ENCODE measurements at regions not wholly inside any gene's neighbourhood (a gene's known extent, or its start where the extent isn't known, plus 50 kb on each side); places are given as distances from the start of the nearest gene placed in this dataset.

DNA sequence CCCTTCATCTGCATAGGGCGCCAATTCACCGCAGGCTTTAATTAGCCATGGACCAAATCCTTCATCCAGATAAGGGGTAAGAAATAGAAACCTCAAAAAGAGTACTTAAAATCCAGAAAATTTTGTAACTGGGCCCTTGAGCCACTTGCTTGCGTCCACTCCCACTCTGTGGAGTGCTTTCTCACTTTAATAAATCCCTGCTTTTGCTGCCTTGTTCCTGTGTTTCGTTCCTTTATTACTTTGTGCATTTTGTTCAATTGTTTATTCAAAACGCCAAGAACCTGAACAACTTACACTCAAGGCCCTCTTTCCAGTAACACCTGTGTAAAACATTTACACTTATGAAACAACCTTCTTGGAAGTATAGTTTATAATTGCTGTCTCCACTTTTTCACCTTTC is 66.5 kb downstream of the HMHB1 start:
- Mint-ChIP-seq H3K27me3 (ENCODE audit: unreplicated experiment) (no peaks in the 10 kb centered on the region), H3K27ac (ENCODE audit: unreplicated experiment) (no peak overlapping the region), H3K9me3 (ENCODE audit: unreplicated experiment) (no peaks in the 10 kb centered on the region), H3K36me3 (ENCODE audit: unreplicated experiment) (no peaks in the 10 kb centered on the region), H3K4me1 (ENCODE audit: low read depth, unreplicated experiment) (no peaks in the 10 kb centered on the region), H3K4me3 (ENCODE audit: unreplicated experiment) (no peak overlapping the region)
- no peak for DNase-seq
- TF ChIP-seq, protein P1, sequence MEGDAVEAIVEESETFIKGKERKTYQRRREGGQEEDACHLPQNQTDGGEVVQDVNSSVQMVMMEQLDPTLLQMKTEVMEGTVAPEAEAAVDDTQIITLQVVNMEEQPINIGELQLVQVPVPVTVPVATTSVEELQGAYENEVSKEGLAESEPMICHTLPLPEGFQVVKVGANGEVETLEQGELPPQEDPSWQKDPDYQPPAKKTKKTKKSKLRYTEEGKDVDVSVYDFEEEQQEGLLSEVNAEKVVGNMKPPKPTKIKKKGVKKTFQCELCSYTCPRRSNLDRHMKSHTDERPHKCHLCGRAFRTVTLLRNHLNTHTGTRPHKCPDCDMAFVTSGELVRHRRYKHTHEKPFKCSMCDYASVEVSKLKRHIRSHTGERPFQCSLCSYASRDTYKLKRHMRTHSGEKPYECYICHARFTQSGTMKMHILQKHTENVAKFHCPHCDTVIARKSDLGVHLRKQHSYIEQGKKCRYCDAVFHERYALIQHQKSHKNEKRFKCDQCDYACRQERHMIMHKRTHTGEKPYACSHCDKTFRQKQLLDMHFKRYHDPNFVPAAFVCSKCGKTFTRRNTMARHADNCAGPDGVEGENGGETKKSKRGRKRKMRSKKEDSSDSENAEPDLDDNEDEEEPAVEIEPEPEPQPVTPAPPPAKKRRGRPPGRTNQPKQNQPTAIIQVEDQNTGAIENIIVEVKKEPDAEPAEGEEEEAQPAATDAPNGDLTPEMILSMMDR (IDR thresholded peaks at IDR 0.05; ENCODE audit: partially characterized antibody, unreplicated experiment), result no peak

DNA sequence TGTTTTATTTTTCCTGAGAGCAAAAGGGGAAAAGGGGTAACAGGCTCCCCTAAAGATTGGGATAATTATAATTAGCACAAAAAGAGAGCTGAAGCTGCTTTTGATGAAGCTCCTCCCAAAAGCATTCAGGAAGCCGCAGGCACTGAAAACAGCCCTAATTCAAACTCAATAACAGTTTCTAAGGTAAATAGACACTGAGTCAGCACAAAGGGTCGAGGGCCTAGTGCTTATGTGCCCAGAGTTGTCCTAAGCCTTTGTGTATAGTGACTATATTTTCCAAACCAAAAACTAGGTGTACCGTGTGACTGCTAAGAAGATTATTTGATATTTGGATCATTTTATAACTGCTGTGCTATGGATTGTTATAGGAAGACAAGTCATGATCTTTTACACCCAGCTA is 67.7 kb downstream of the HMHB1 start:
- H3K4me1 Mint-ChIP-seq (ENCODE audit: low read depth, unreplicated experiment), result peaks cover 2% of the 10 kb centered on the region
- H3K36me3 Mint-ChIP-seq (ENCODE audit: unreplicated experiment), result no peaks in the 10 kb centered on the region
- TF ChIP-seq, protein P1 (IDR thresholded peaks at IDR 0.05; ENCODE audit: partially characterized antibody, unreplicated experiment), result no peak
- no peak for DNase-seq
- no peaks in the 10 kb centered on the region for H3K9me3 Mint-ChIP-seq (ENCODE audit: unreplicated experiment)
- no peak overlapping the region for H3K27ac Mint-ChIP-seq (ENCODE audit: unreplicated experiment)
- no peak overlapping the region for H3K4me3 Mint-ChIP-seq (ENCODE audit: unreplicated experiment)
- H3K27me3 Mint-ChIP-seq (ENCODE audit: unreplicated experiment), result no peaks in the 10 kb centered on the region

DNA sequence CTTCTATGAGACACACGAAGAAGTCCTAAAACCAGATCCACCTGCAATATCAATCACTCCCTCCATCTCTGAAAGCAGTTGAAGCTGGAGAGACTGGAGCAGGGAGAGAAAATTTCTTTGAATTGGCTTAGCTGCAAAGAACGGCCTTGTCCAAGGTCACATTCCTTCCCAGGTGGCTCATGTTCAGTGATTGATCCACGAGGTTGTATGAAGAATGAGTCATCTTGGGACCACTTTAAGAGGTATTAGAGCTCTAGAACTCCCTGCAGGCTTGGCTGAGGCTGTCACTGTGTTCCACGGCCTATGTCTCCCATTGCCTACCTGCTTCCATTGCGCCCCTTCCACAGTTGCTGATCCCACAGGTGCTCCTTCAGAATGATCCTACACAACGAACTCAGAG is 68.2 kb downstream of the HMHB1 start:
- no peak for DNase-seq
- Mint-ChIP-seq H3K36me3 (ENCODE audit: unreplicated experiment) (no peaks in the 10 kb centered on the region), H3K4me3 (ENCODE audit: unreplicated experiment) (no peak overlapping the region)

DNA sequence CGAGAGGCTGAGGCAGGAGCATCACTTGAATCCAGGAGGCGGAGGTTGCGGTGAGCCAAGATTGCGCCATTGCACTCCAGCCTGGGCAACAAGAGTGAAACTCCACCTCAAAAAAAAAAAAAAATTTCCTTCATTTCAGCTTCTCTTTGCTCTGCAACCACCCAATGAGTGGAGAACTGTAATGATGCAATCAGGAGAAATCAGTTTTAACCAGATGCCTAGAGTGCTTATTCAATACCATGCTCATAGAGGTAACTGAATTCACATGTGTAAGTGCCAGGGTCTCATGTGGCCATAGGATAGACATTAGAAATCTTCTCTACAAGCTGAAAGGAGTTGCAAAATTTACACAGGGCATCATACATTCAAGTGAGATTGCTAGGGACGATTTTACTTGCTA is 70.6 kb downstream of the HMHB1 start:
- H3K36me3 Mint-ChIP-seq (ENCODE audit: unreplicated experiment), result no peaks in the 10 kb centered on the region
- no peak overlapping the region for H3K27ac Mint-ChIP-seq (ENCODE audit: unreplicated experiment)
- DNase-seq, result no peak
- TF ChIP-seq, protein P1 (IDR thresholded peaks at IDR 0.05; ENCODE audit: partially characterized antibody, unreplicated experiment), result no peak
- H3K9me3 Mint-ChIP-seq (ENCODE audit: unreplicated experiment), result no peaks in the 10 kb centered on the region
- no peaks in the 10 kb centered on the region for H3K27me3 Mint-ChIP-seq (ENCODE audit: unreplicated experiment)
- H3K4me1 Mint-ChIP-seq (ENCODE audit: low read depth, unreplicated experiment), result peaks cover 14% of the 10 kb centered on the region
- H3K4me3 Mint-ChIP-seq (ENCODE audit: unreplicated experiment), result no peak overlapping the region

More for the DNA sequence above, 68.2 kb downstream of the HMHB1 start:
- peaks cover 2% of the 10 kb centered on the region for H3K4me1 Mint-ChIP-seq (ENCODE audit: low read depth, unreplicated experiment)
- H3K27ac Mint-ChIP-seq (ENCODE audit: unreplicated experiment), result no peak overlapping the region
- TF ChIP-seq, protein P1 (IDR thresholded peaks at IDR 0.05; ENCODE audit: partially characterized antibody, unreplicated experiment), result no peak
- H3K27me3 Mint-ChIP-seq (ENCODE audit: unreplicated experiment), result no peaks in the 10 kb centered on the region
- H3K9me3 Mint-ChIP-seq (ENCODE audit: unreplicated experiment), result no peaks in the 10 kb centered on the region

DNA sequence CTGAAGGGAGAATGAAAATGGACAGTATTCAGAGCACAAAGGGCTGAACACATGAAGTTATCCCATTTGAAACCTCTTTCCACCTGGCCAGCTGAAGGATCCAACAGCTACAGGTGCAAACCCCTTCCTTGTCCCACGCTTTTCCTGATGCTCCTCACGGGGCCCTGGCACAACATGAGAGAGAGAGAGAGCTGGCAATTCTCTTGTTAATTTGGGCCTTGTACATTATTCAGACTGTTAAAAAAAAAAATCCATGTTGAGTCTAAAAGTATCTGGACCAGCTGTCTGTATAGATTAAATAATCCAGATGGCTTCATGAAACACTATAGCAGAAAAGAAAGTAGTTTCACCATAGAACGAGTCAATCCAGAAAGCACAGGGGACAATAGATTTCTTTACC is 74.1 kb downstream of the HMHB1 start:
- TF ChIP-seq, protein P1 (IDR thresholded peaks at IDR 0.05; ENCODE audit: partially characterized antibody, unreplicated experiment), result no peak
- H3K9me3 Mint-ChIP-seq (ENCODE audit: unreplicated experiment), result no peaks in the 10 kb centered on the region
- H3K4me3 Mint-ChIP-seq (ENCODE audit: unreplicated experiment), result no peak overlapping the region
- H3K27ac Mint-ChIP-seq (ENCODE audit: unreplicated experiment), result no peak overlapping the region
- peaks cover 2% of the 10 kb centered on the region for H3K27me3 Mint-ChIP-seq (ENCODE audit: unreplicated experiment)
- H3K36me3 Mint-ChIP-seq (ENCODE audit: unreplicated experiment), result no peaks in the 10 kb centered on the region
- H3K4me1 Mint-ChIP-seq (ENCODE audit: low read depth, unreplicated experiment), result peaks cover 16% of the 10 kb centered on the region
- DNase-seq, result no peak

Measured in glutamatergic neuron (in vitro differentiated cells).